PC-9 (cell line): ENCODE measurements at regions not wholly inside any gene's neighbourhood (a gene's known extent, or its start where the extent isn't known, plus 50 kb on each side); places are given as distances from the start of the nearest gene placed in this dataset.
"Not testable (repeated sequence)": the region's sequence is repeated elsewhere in the genome, so short reads cannot be mapped to it uniquely, and the experiment has no call there.

ENCODE experiments used
- BruUV-seq: library from RNA; stranded (reverse); fragments of 400-500 nt; replicated peaks from 2 replicates; lab custom pipeline; 2021; lab: Mats Ljungman, UMichigan
- CTCF ChIA-PET: fragments of 300-600 bp; sonication (Branson Sonifier 250); formaldehyde crosslinking; loops from one replicate; lab custom pipeline; 2022; ENCODE audit warnings: antibody characterized with exemption; lab: Charles Lee
- POLR2A ChIA-PET: fragments of 300-600 bp; sonication (Branson Sonifier 250); formaldehyde crosslinking; loops from one replicate; lab custom pipeline; 2022; ENCODE audit warnings: antibody characterized with exemption; ENCODE audit not compliant: unreplicated experiment; lab: Charles Lee
- DNase-seq, 2 experiments: peaks; one replicate each; pipeline versions ENCODE4 v3.0.0 to v3.0.0-alpha.2; 2015 to 2022; ENCODE audit warnings: mixed read lengths in 1 of 2
- H2AFZ ChIP-seq: fragments of 200-600 bp; sonication (generic); 2 replicates; pipeline ENCODE4 v1.8.1; 2017; ENCODE audit warnings: antibody characterized with exemption
- H3F3A ChIP-seq: fragments of 200-600 bp; sonication (generic); 2 replicates; pipeline ENCODE4 v1.8.1; 2017; ENCODE audit warnings: antibody characterized with exemption, mild to moderate bottlenecking, low read depth; ENCODE audit not compliant: insufficient read depth
- H3K27ac ChIP-seq: fragments of 200-600 bp; sonication (generic); 2 replicates; pipeline ENCODE4 v1.6.1; 2016; ENCODE audit warnings: mixed run types
- H3K27me3 ChIP-seq: fragments of 200-600 bp; sonication (generic); 2 replicates; pipeline ENCODE4 v1.6.1; 2016; ENCODE audit warnings: low read depth, mixed run types; ENCODE audit not compliant: insufficient read depth
- H3K36me3 ChIP-seq: fragments of 200-600 bp; sonication (generic); 2 replicates; pipeline ENCODE4 v1.6.1; 2016; ENCODE audit warnings: low read depth, mixed run types
- H3K4me1 ChIP-seq: fragments of 200-600 bp; sonication (generic); replicated peaks from 2 replicates; pipeline ENCODE4 v1.6.1; 2016; ENCODE audit warnings: mixed run types; ENCODE audit not compliant: insufficient read depth
- H3K4me2 ChIP-seq: fragments of 200-600 bp; sonication (generic); 2 replicates; pipeline ENCODE4 v1.6.1; 2017; ENCODE audit warnings: mixed run types
- H3K4me3 ChIP-seq: fragments of 200-600 bp; sonication (generic); 2 replicates; pipeline ENCODE4 v1.6.1; 2016; ENCODE audit warnings: mixed run types
- H3K79me2 ChIP-seq: fragments of 200-600 bp; sonication (generic); 2 replicates; pipeline ENCODE4 v1.6.1; 2017; ENCODE audit warnings: low read depth, mixed run types
- H3K9me2 ChIP-seq: fragments of 200-600 bp; sonication (generic); 2 replicates; pipeline ENCODE4 v1.8.1; 2017; ENCODE audit warnings: mild to moderate bottlenecking; ENCODE audit not compliant: insufficient read depth
- H3K9me3 ChIP-seq: fragments of 200-600 bp; sonication (generic); 2 replicates; pipeline ENCODE4 v1.8.1; 2016; ENCODE audit warnings: low read depth; ENCODE audit not compliant: insufficient read depth
- H4K20me1 ChIP-seq: fragments of 200-600 bp; sonication (generic); 2 replicates; pipeline ENCODE4 v1.8.1; 2017; ENCODE audit not compliant: insufficient read depth
- EZH2 ChIP-seq: fragments of 200-600 bp; sonication (generic); IDR thresholded peaks from 2 replicates; pipeline ENCODE4 v1.8.0; 2017; ENCODE audit warnings: antibody characterized with exemption, low read depth
- intact Hi-C: fragments of 100-400 bp; cut with micrococcal nuclease; formaldehyde crosslinking; loops from one replicate; pipeline ENCODE4 v1.10.0; 2022; ENCODE audit not compliant: unreplicated experiment
- TF ChIP-seq, protein P1 (sequence below): fragments of 200-600 bp; sonication (generic); conservative IDR thresholded peaks from 2 replicates; pipeline ENCODE4 v1.6.1; 2017; ENCODE audit warnings: mixed run types, antibody characterized with exemption, mild to moderate bottlenecking, moderate library complexity

- ChIA-PET CTCF (no interaction called here), POLR2A (no interaction called here)
- TF ChIP-seq EZH2, result no peak
- TF ChIP-seq, protein P1, sequence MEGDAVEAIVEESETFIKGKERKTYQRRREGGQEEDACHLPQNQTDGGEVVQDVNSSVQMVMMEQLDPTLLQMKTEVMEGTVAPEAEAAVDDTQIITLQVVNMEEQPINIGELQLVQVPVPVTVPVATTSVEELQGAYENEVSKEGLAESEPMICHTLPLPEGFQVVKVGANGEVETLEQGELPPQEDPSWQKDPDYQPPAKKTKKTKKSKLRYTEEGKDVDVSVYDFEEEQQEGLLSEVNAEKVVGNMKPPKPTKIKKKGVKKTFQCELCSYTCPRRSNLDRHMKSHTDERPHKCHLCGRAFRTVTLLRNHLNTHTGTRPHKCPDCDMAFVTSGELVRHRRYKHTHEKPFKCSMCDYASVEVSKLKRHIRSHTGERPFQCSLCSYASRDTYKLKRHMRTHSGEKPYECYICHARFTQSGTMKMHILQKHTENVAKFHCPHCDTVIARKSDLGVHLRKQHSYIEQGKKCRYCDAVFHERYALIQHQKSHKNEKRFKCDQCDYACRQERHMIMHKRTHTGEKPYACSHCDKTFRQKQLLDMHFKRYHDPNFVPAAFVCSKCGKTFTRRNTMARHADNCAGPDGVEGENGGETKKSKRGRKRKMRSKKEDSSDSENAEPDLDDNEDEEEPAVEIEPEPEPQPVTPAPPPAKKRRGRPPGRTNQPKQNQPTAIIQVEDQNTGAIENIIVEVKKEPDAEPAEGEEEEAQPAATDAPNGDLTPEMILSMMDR, result no peak
- DNase-seq, result peak in 1 of 2 experiments; percentile 81
- Histone ChIP-seq H3K9me3 (no peaks in the 10 kb centered on the region), H3K27ac (peak overlapping the region; percentile 40), H3K4me1 (peaks cover 47% of the 10 kb centered on the region), H3K4me3 (no peak overlapping the region; the same call in 1 of the 2 replicates), H3K36me3 (no peaks in the 10 kb centered on the region), H3F3A (peaks cover 11% of the 10 kb centered on the region; the same call in 1 of the 2 replicates), H3K27me3 (no peaks in the 10 kb centered on the region), H4K20me1 (no peaks in the 10 kb centered on the region), H3K9me2 (no peaks in the 10 kb centered on the region), H3K79me2 (no peaks in the 10 kb centered on the region), H2AFZ (no peak overlapping the region), H3K4me2 (peak overlapping the region; percentile 34)
- no TSS peak for BruUV-seq
- intact Hi-C loops, result loop anchor here (1.0 kb wide), 1 partner anchor 81 kb away; no protein-coding TSS in a partner anchor
Measured at GRCh38 chrX:56033495-56034180, 198.5 kb upstream of the KLF8 start.

GRCh38 chrX:56052673-56053330 lies 179.4 kb upstream of the KLF8 start:
- intact Hi-C loops, result loop anchor here (2.0 kb wide), 1 partner anchor 62 kb away; no protein-coding TSS in a partner anchor
- POLR2A ChIA-PET, H3K9me3 ChIP-seq, H3K79me2 ChIP-seq, H3K27me3 ChIP-seq, H3K9me2 ChIP-seq, BruUV-seq, H3K4me1 ChIP-seq, H3F3A ChIP-seq, H4K20me1 ChIP-seq, H3K36me3 ChIP-seq: not testable (repeated sequence)
- H3K27ac ChIP-seq, result peak overlapping the region; percentile 59
- H3K4me2 ChIP-seq, result peak overlapping the region; percentile 68
- CTCF ChIA-PET, result interaction anchor here (0.7 kb wide), 1 partner anchor 145 kb away, joined by 8 read pairs; no protein-coding TSS in a partner anchor
- peak; percentile 66 to 67 for DNase-seq
- H2AFZ ChIP-seq, result peak overlapping the region; percentile 48
- peak overlapping the region; percentile 45; the same call in 1 of the 2 replicates for H3K4me3 ChIP-seq

DNA sequence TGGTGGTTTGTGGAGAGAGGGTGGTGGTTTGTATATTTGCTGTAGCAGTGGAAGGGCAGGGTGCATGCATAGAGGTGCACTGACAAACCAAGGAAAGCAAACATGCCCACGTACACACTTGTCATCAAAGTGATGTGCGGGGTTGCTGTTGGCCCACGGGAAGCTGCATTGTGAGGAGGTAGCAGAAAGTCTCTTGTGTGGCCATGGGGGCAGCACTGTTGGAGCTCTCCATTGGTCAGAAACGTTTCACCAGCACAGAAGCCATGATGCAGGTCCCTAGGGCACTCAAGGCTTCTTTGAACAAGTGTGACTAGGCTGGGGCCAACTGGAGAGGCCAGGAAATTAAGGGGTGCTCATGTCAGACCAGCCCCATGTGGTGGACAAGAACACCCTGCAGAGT lies 174.8 kb upstream of the KLF8 start:
- H4K20me1 ChIP-seq, result no peaks in the 10 kb centered on the region
- intact Hi-C loops, result no loop called here
- TF ChIP-seq EZH2, result no peak
- TF ChIP-seq, protein P1, result no peak
- H3K4me1 ChIP-seq, result peaks cover 7% of the 10 kb centered on the region; the same call in 1 of the 2 replicates
- H2AFZ ChIP-seq, result no peak overlapping the region
- peaks cover 6% of the 10 kb centered on the region; the same call in 1 of the 2 replicates for H3K9me3 ChIP-seq
- no peak overlapping the region for H3K4me3 ChIP-seq
- no peaks in the 10 kb centered on the region for H3K27me3 ChIP-seq
- BruUV-seq, result no TSS peak
- no peak for DNase-seq
- no peaks in the 10 kb centered on the region for H3F3A ChIP-seq
- ChIA-PET CTCF (no interaction called here), POLR2A (no interaction called here)
- no peak overlapping the region for H3K4me2 ChIP-seq
- H3K9me2 ChIP-seq, result no peaks in the 10 kb centered on the region
- no peaks in the 10 kb centered on the region for H3K36me3 ChIP-seq
- H3K79me2 ChIP-seq, result no peaks in the 10 kb centered on the region
- H3K27ac ChIP-seq, result no peak overlapping the region
